ENCODE measurements at regions not wholly inside any gene's neighbourhood (a gene's known extent, or its start where the extent isn't known, plus 50 kb on each side); places are given as distances from the start of the nearest gene placed in this dataset.

- no peak for DNase-seq (ENCODE audit: low read depth in 4 of 4, low spot score in 2 of 4)
Measured at GRCh38 chr1:36560621-36561360, 78.1 kb upstream of the CSF3R start.

- no peak for DNase-seq (ENCODE audit: low read depth in 4 of 4, low spot score in 2 of 4)
Measured at GRCh38 chr1:36560177-36560576, 77.5 kb upstream of the CSF3R start.

- DNase-seq (ENCODE audit: low read depth in 4 of 4, low spot score in 2 of 4), result no peak
Measured at GRCh38 chr1:36559061-36559460, 76.3 kb upstream of the CSF3R start.

- no peak for DNase-seq (ENCODE audit: low read depth in 4 of 4, low spot score in 2 of 4)
Measured at GRCh38 chr1:36557041-36558000, 74.6 kb upstream of the CSF3R start.

- DNase-seq (ENCODE audit: low read depth in 4 of 4, low spot score in 2 of 4), result no peak
Measured at GRCh38 chr1:36555041-36555440, 72.3 kb upstream of the CSF3R start.

GRCh38 chr1:36554323-36554628, 71.6 kb upstream of the CSF3R start:
- DNase-seq (ENCODE audit: low read depth in 4 of 4, low spot score in 2 of 4), result no peak

- DNase-seq (ENCODE audit: low read depth in 4 of 4, low spot score in 2 of 4), result peak in 2 of 4 donors; percentile 44 to 58
Measured at GRCh38 chr1:36553591-36554322, 71.0 kb upstream of the CSF3R start.

GRCh38 chr1:36542962-36543515, 60.3 kb upstream of the CSF3R start:
- DNase-seq (ENCODE audit: low read depth in 4 of 4, low spot score in 2 of 4), result no peak

- no peak for DNase-seq (ENCODE audit: low read depth in 4 of 4, low spot score in 2 of 4)
Measured at GRCh38 chr1:36542024-36542961, 59.6 kb upstream of the CSF3R start.

- DNase-seq (ENCODE audit: low read depth in 4 of 4, low spot score in 2 of 4), result no peak
Measured at GRCh38 chr1:36540056-36540455, 57.3 kb upstream of the CSF3R start.

GRCh38 chr1:36539526-36539925, 56.8 kb upstream of the CSF3R start:
- no peak for DNase-seq (ENCODE audit: low read depth in 4 of 4, low spot score in 2 of 4)

GRCh38 chr1:36537991-36538390, 55.3 kb upstream of the CSF3R start:
- no peak for DNase-seq (ENCODE audit: low read depth in 4 of 4, low spot score in 2 of 4)

GRCh38 chr1:36537190-36537768, 54.6 kb upstream of the CSF3R start:
- DNase-seq (ENCODE audit: low read depth in 4 of 4, low spot score in 2 of 4), result no peak

GRCh38 chr1:36536727-36537126, 54.0 kb upstream of the CSF3R start:
- no peak for DNase-seq (ENCODE audit: low read depth in 4 of 4, low spot score in 2 of 4)

- DNase-seq (ENCODE audit: low read depth in 4 of 4, low spot score in 2 of 4), result no peak
Measured at GRCh38 chr1:36534711-36535412, 52.1 kb upstream of the CSF3R start.

GRCh38 chr1:36533897-36534296, 51.2 kb upstream of the CSF3R start:
- no peak for DNase-seq (ENCODE audit: low read depth in 4 of 4, low spot score in 2 of 4)

- DNase-seq (ENCODE audit: low read depth in 4 of 4, low spot score in 2 of 4), result no peak
Measured at GRCh38 chr1:36532810-36533401, 50.2 kb upstream of the CSF3R start.
